ENCODE measurements at regions not wholly inside any gene's neighbourhood (a gene's known extent, or its start where the extent isn't known, plus 50 kb on each side); places are given as distances from the start of the nearest gene placed in this dataset.

DNA sequence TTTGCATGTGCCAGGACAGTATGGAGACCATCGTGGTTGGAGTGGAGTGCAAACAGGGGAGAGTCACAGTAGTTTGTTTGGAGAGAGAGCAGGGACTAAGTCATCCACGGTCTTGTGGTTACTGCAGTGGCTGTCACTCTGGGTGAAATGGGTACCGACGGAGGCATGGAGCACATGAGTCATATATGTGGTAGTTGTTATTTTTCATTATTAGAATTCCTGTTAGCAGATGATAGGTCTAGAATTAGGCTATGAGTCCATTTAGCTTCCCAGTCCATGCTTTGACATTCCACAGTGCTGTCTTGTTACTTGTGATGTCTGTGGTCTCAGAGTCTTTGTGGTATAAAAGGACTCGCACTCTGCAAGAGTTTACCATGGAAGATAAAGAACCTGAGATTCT is 303.9 kb downstream of the DMRT2 start:
- TF ChIP-seq, protein P1, sequence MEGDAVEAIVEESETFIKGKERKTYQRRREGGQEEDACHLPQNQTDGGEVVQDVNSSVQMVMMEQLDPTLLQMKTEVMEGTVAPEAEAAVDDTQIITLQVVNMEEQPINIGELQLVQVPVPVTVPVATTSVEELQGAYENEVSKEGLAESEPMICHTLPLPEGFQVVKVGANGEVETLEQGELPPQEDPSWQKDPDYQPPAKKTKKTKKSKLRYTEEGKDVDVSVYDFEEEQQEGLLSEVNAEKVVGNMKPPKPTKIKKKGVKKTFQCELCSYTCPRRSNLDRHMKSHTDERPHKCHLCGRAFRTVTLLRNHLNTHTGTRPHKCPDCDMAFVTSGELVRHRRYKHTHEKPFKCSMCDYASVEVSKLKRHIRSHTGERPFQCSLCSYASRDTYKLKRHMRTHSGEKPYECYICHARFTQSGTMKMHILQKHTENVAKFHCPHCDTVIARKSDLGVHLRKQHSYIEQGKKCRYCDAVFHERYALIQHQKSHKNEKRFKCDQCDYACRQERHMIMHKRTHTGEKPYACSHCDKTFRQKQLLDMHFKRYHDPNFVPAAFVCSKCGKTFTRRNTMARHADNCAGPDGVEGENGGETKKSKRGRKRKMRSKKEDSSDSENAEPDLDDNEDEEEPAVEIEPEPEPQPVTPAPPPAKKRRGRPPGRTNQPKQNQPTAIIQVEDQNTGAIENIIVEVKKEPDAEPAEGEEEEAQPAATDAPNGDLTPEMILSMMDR (IDR thresholded peaks at IDR 0.05; ENCODE audit: insufficient read depth, low read depth, low read length): no peak
- no peak for DNase-seq (ENCODE audit: low read depth)
- H3K4me3 ChIP-seq (ENCODE audit: low read depth, low read length): no peak overlapping the region

DNA sequence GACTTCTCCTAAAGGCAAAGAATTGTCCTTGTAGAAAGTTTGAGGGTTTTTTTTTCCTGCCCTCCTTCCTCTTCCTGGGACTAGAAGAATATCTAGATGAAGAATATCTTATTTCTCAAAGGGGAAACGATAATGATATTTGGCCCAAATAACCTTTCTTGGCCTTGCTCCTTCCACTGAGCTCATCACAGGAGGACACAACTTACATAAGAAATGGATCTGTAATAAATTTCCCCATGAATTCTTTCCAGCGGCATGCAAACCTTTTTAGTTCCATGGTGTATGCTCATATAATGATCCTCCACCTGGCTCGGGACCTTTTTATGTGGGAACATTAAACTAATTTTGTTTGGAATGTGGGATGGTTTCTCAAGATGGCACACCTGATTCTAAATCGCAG is 304.4 kb downstream of the DMRT2 start:
- no peak for DNase-seq (ENCODE audit: low read depth)
- no peak overlapping the region for H3K4me3 ChIP-seq (ENCODE audit: low read depth, low read length)
- TF ChIP-seq, protein P1 (IDR thresholded peaks at IDR 0.05; ENCODE audit: insufficient read depth, low read depth, low read length): no peak

DNA sequence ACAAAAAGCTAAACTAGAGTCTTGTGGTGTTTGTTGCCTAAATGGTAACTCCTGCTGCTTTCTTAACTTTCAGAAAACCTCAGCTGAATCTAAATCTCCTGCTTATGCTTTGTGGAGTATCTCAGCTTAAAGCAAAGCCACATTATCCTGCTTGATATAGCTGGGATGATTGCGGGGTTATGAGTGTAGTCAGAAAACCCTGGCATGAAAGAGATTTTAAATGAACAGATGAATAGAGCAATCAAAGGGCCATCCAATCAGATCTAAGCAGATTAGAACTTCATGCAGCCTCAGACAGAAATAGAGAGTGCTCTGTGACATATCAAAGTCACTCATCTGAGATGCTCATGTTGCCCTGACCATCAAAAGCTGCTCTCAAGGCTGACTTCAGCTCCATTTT is 305.5 kb downstream of the DMRT2 start:
- TF ChIP-seq, protein P1 (IDR thresholded peaks at IDR 0.05; ENCODE audit: insufficient read depth, low read depth, low read length): no peak
- DNase-seq (ENCODE audit: low read depth): no peak
- no peak overlapping the region for H3K4me3 ChIP-seq (ENCODE audit: low read depth, low read length)

DNA sequence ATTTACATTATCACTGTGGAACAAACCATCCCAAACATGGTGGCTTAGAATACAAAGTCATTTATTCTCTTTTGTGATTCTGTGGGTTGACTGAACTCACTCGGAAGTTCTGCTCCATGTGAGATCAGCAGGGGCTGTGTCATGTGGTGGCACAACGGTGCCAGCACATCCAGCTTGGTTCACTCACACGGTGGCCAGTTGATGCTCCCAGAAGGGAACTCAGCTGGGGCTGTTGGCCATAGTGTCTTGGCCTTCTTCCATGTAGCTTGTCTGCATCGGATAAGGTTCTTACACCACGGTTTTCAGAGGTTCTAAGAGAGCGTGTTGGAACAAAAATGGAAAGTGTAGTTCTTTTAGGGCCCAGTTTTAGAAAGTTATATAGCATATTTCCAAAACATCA is 312.7 kb downstream of the DMRT2 start:
- TF ChIP-seq, protein P1 (IDR thresholded peaks at IDR 0.05; ENCODE audit: insufficient read depth, low read depth, low read length): no peak
- no peak for DNase-seq (ENCODE audit: low read depth)
- H3K4me3 ChIP-seq (ENCODE audit: low read depth, low read length): no peak overlapping the region

DNA sequence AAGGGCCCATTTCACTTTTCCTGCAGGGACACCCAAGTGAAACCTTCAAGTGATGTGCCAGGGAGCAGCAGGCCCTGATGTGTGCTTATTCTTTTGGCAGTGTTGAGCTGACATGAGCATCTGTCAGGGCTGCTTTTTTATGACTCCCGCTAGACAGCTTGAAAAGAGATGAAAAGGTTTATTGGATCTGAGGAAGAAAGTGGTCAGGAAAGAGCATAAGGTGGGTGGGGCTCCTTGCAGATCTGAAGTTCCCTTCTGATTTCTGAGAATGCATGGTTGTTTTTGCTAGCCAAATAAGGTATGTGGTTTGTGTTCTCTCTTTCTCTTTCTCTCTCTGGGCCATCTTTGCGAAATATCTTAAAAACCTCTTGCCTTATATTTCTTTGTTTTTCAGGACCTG is 316.1 kb downstream of the DMRT2 start:
- DNase-seq (ENCODE audit: low read depth): no peak
- no peak overlapping the region for H3K4me3 ChIP-seq (ENCODE audit: low read depth, low read length)
- TF ChIP-seq, protein P1 (IDR thresholded peaks at IDR 0.05; ENCODE audit: insufficient read depth, low read depth, low read length): no peak

GRCh38 chr9:1369297-1369696 is 319.1 kb downstream of the DMRT2 start:
- TF ChIP-seq, protein P1 (IDR thresholded peaks at IDR 0.05; ENCODE audit: insufficient read depth, low read depth, low read length): no peak
- DNase-seq (ENCODE audit: low read depth): no peak
- H3K4me3 ChIP-seq (ENCODE audit: low read depth, low read length): no peak overlapping the region

GRCh38 chr9:1373445-1373844 is 323.3 kb downstream of the DMRT2 start:
- TF ChIP-seq, protein P1 (IDR thresholded peaks at IDR 0.05; ENCODE audit: insufficient read depth, low read depth, low read length): no peak
- DNase-seq (ENCODE audit: low read depth): no peak
- no peak overlapping the region for H3K4me3 ChIP-seq (ENCODE audit: low read depth, low read length)

All from fibroblast of villous mesenchyme (primary cell).